Progenitor cell of endocrine pancreas (in vitro differentiated cells): ENCODE measurements at regions not wholly inside any gene's neighbourhood (a gene's known extent, or its start where the extent isn't known, plus 50 kb on each side); places are given as distances from the start of the nearest gene placed in this dataset.

ENCODE experiments used
- DNase-seq: peaks from one replicate; pipeline ENCODE4 v3.0.0; 2021; ENCODE audit warnings: low spot score; ENCODE audit not compliant: unreplicated experiment
- H3K27ac Mint-ChIP-seq: 2 replicates; pipeline ENCODE4 v1.8.0; 2021; ENCODE audit warnings: mild to moderate bottlenecking, moderate library complexity, mixed read lengths
- H3K27me3 Mint-ChIP-seq: 2 replicates; pipeline ENCODE4 v1.8.0; 2021; ENCODE audit warnings: mixed read lengths
- H3K36me3 Mint-ChIP-seq: 2 replicates; pipeline ENCODE4 v1.8.0; 2022; ENCODE audit warnings: mixed read lengths; ENCODE audit not compliant: insufficient read depth
- H3K4me1 Mint-ChIP-seq: 2 replicates; pipeline ENCODE4 v1.8.0; 2021; ENCODE audit warnings: low read depth, mixed read lengths
- H3K4me3 Mint-ChIP-seq: 2 replicates; pipeline ENCODE4 v1.8.0; 2021; ENCODE audit warnings: low read depth, mild to moderate bottlenecking, moderate library complexity, mixed read lengths
- H3K9me3 Mint-ChIP-seq: 2 replicates; pipeline ENCODE4 v1.8.0; 2021; ENCODE audit warnings: low read depth, mixed read lengths
- CTCF ChIP-seq: fragments of 200-600 bp; sonication (generic); IDR thresholded peaks from one replicate; pipeline ENCODE4 v1.5.0; 2021; ENCODE audit warnings: antibody characterized with exemption, mild to moderate bottlenecking; ENCODE audit not compliant: unreplicated experiment

- Mint-ChIP-seq H3K36me3 (no peaks in the 10 kb centered on the region), H3K27ac (no peak overlapping the region), H3K9me3 (no peaks in the 10 kb centered on the region), H3K4me3 (no peak overlapping the region), H3K27me3 (no peaks in the 10 kb centered on the region), H3K4me1 (peaks cover 5% of the 10 kb centered on the region)
- DNase-seq: no peak
- no peak for TF ChIP-seq CTCF
These were observed 237.2 kb upstream of the ID4 start for GRCh38 chr6:19599796-19600464.

GRCh38 chr6:19602434-19603013, 234.6 kb upstream of the ID4 start:
- no peaks in the 10 kb centered on the region for H3K36me3 Mint-ChIP-seq
- H3K4me1 Mint-ChIP-seq: peaks cover 5% of the 10 kb centered on the region
- no peak for DNase-seq
- no peaks in the 10 kb centered on the region for H3K27me3 Mint-ChIP-seq
- no peaks in the 10 kb centered on the region for H3K9me3 Mint-ChIP-seq
- H3K27ac Mint-ChIP-seq: no peak overlapping the region
- H3K4me3 Mint-ChIP-seq: no peak overlapping the region
- no peak for TF ChIP-seq CTCF

- Mint-ChIP-seq H3K4me3 (no peak overlapping the region), H3K27ac (no peak overlapping the region), H3K4me1 (peaks cover 5% of the 10 kb centered on the region), H3K36me3 (no peaks in the 10 kb centered on the region), H3K9me3 (no peaks in the 10 kb centered on the region), H3K27me3 (no peaks in the 10 kb centered on the region)
- no peak for DNase-seq
- no peak for TF ChIP-seq CTCF
These were observed 233.4 kb upstream of the ID4 start for GRCh38 chr6:19603721-19604120.

GRCh38 chr6:19605624-19606023, 231.5 kb upstream of the ID4 start:
- Mint-ChIP-seq H3K36me3 (no peaks in the 10 kb centered on the region), H3K4me1 (peaks cover 3% of the 10 kb centered on the region), H3K9me3 (no peaks in the 10 kb centered on the region), H3K4me3 (no peak overlapping the region), H3K27me3 (no peaks in the 10 kb centered on the region), H3K27ac (no peak overlapping the region)
- TF ChIP-seq CTCF: no peak
- DNase-seq: no peak

- Mint-ChIP-seq H3K27me3 (no peaks in the 10 kb centered on the region), H3K4me1 (peaks cover 3% of the 10 kb centered on the region), H3K27ac (no peak overlapping the region), H3K36me3 (no peaks in the 10 kb centered on the region), H3K9me3 (peaks cover 4% of the 10 kb centered on the region), H3K4me3 (no peak overlapping the region)
- TF ChIP-seq CTCF: no peak
- no peak for DNase-seq
These were observed 228.6 kb upstream of the ID4 start for GRCh38 chr6:19608546-19608945.
